SH-SY5Y (cell line): ENCODE measurements at regions not wholly inside any gene's neighbourhood (a gene's known extent, or its start where the extent isn't known, plus 50 kb on each side); places are given as distances from the start of the nearest gene placed in this dataset.

Experiments used
- GATA2 ChIP-seq: IDR thresholded peaks from 2 replicates; pipeline ENCODE4 v1.6.1; 2011; ENCODE audit warnings: mild to moderate bottlenecking, low read depth, low read length
- GATA3 ChIP-seq: IDR thresholded peaks from 2 replicates; pipeline ENCODE4 v1.6.1; 2011; ENCODE audit warnings: low read depth, mild to moderate bottlenecking, low read length, moderate library complexity

- no peak for TF ChIP-seq GATA2
- TF ChIP-seq GATA3 = no peak
Observed at GRCh38 chr9:81423589-81424326, 265.6 kb downstream of the TLE1 start.

GRCh38 chr9:81420024-81420423, 269.3 kb downstream of the TLE1 start:
- TF ChIP-seq GATA3 (no peak), GATA2 (no peak)

DNA sequence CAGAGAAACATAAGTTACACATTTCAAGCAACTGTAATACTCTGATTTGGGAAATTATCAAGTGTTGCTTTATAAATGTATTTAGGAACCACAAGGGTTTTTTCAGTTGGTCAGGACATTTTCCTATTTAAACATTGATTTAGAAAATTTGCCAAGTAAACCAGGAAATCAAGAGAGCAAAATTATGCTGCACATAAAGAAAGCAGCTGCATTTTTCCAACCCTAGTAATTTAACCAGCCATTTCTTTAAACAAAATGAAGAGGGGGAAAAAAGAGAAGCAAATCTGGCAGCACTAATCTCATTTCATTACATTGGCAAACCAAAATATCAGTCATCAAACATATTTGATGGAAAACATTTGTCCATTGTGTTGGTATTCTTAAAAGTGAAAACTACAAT, 271.4 kb downstream of the TLE1 start:
- TF ChIP-seq GATA2 (no peak), GATA3 (no peak)

- no peak for TF ChIP-seq GATA3
- TF ChIP-seq GATA2 = no peak
Observed at GRCh38 chr9:81417299-81417675, 272.1 kb downstream of the TLE1 start.

GRCh38 chr9:81416476-81417298, 272.7 kb downstream of the TLE1 start:
- TF ChIP-seq GATA3 = peak; percentile 50; the same call in 1 of the 2 replicates
- peak; percentile 18; the same call in 1 of the 2 replicates for TF ChIP-seq GATA2

- TF ChIP-seq GATA3 = no peak
- no peak for TF ChIP-seq GATA2
Observed at GRCh38 chr9:81414836-81415235, 274.5 kb downstream of the TLE1 start.

- no peak for TF ChIP-seq GATA3
- TF ChIP-seq GATA2 = no peak
Observed at GRCh38 chr9:81411961-81412360, 277.4 kb downstream of the TLE1 start.

- no peak for TF ChIP-seq GATA2
- no peak for TF ChIP-seq GATA3
Observed at GRCh38 chr9:81410201-81410600, 279.1 kb downstream of the TLE1 start.

GRCh38 chr9:81408951-81409350, 280.4 kb downstream of the TLE1 start:
- no peak for TF ChIP-seq GATA3
- TF ChIP-seq GATA2 = no peak

DNA sequence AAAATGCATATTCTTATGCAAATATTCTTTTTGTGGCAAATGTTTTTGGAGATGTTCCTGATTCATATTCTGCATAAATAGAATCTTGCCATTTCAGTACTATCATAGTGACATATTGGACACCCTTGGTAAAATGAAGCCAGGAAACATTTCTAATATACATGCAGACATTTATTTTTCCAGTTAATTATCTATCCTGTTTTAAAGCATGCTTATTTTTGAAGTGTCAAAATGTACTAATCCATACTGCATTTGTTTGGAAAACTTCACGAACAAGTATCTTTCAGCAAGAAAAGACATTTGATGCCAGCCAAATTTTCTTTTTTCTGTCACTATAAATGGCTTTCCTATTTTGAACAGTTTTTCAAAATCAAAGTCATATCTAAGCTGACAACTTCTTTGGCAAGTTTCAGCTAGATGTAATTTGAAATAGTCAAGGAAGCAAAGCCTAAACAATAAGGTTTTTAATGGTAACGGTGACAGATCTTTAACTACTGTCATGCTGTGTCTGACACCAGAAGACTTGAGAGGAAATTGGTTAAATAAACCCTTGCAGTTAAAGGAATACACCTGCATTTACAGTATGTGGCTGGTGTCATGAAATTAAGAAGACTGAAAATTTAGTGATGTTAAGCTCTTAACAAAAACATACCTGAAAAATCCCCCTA, 284.3 kb downstream of the TLE1 start:
- TF ChIP-seq GATA2 (no peak), GATA3 (no peak)

GRCh38 chr9:81397481-81398381, 291.6 kb downstream of the TLE1 start:
- TF ChIP-seq GATA3 = no peak
- no peak for TF ChIP-seq GATA2

DNA sequence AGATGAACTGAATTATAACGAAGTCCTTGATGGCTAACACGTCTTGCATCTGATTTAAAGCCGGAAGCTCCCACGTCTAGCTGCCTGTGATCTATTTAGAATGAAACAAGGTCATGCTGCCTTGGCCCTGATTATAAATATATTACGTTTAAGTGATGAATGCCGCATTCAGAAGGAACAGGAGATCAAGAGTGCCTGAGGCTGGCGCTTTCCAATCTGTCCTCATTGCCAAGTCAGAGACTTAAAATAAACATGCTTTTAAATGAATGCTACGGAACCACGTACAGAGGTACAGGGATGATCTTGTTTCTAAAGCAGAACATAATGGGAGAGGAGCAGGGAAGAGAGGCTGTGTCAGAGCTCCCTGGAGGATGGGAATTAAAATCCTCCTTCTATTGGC, 292.8 kb downstream of the TLE1 start:
- no peak for TF ChIP-seq GATA3
- TF ChIP-seq GATA2 = no peak

DNA sequence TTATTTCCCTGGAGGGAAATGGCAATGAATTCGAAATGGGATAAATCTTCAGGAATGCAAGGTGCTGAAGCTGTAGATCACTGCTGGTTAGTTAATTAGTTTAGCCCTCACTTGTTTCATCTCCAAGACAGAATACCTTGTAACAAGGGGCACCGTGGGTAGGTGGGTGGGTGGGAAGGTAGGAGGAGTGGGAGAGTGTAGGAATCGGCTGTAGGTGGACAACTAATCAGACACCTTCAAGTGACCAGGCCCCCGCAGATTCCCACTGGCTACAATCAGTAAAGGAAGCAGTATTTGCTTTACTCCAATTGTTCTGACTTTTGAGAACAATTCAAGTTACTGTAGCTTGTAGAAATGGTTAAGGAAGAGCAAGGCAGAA, 293.7 kb downstream of the TLE1 start:
- 0 out of 2 replicates have a peak, but pooled peaks have one; percentile 2 for TF ChIP-seq GATA2
- no peak for TF ChIP-seq GATA3
